ENCODE measurements at regions not wholly inside any gene's neighbourhood (a gene's known extent, or its start where the extent isn't known, plus 50 kb on each side); places are given as distances from the start of the nearest gene placed in this dataset.
"Not testable (repeated sequence)": the region's sequence is repeated elsewhere in the genome, so short reads cannot be mapped to it uniquely, and the experiment has no call there.

DNA sequence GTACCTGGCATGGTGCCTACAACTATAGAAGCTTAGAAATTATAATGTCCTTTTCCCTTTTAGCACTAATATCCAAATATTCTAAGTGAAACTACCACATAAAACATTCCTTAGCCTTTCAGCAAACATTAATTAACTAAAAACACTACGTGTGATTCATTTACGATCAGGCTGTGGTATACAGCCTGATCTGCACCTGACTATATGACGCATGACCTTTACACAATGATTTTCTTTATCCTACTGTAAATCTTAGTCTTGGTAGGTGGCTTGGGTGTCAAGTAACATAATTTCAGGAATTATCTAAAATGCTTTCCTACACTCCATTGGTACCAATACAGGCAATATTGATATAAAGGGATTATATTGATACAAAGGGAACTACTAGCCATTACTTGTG is 686.7 kb downstream of the DTWD2 start:
- no peaks in the 10 kb centered on the region for H3K4me1 ChIP-seq
- intact Hi-C loops (cut with DNase I; ENCODE audit: low total_unique reads): no loop called here
- no peak for DNase-seq
- H3K9me3 ChIP-seq: no peaks in the 10 kb centered on the region
- 67 to 89% (median 74%) methylated on average over 3 of the region's 3 CpGs for WGBS, 5 donors
- no peaks in the 10 kb centered on the region for H3K27me3 ChIP-seq
- TF ChIP-seq POLR2AphosphoS5 (IDR thresholded peaks at IDR 0.05) (no peak), EP300 (IDR thresholded peaks at IDR 0.05) (no peak), POLR2A (IDR thresholded peaks at IDR 0.05) (no peak)
- TF ChIP-seq, protein P1, sequence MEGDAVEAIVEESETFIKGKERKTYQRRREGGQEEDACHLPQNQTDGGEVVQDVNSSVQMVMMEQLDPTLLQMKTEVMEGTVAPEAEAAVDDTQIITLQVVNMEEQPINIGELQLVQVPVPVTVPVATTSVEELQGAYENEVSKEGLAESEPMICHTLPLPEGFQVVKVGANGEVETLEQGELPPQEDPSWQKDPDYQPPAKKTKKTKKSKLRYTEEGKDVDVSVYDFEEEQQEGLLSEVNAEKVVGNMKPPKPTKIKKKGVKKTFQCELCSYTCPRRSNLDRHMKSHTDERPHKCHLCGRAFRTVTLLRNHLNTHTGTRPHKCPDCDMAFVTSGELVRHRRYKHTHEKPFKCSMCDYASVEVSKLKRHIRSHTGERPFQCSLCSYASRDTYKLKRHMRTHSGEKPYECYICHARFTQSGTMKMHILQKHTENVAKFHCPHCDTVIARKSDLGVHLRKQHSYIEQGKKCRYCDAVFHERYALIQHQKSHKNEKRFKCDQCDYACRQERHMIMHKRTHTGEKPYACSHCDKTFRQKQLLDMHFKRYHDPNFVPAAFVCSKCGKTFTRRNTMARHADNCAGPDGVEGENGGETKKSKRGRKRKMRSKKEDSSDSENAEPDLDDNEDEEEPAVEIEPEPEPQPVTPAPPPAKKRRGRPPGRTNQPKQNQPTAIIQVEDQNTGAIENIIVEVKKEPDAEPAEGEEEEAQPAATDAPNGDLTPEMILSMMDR (IDR thresholded peaks at IDR 0.05): no peak
- no peak overlapping the region for H3K4me3 ChIP-seq
- H3K36me3 ChIP-seq: no peaks in the 10 kb centered on the region
- H3K27ac ChIP-seq: no peak overlapping the region

DNA sequence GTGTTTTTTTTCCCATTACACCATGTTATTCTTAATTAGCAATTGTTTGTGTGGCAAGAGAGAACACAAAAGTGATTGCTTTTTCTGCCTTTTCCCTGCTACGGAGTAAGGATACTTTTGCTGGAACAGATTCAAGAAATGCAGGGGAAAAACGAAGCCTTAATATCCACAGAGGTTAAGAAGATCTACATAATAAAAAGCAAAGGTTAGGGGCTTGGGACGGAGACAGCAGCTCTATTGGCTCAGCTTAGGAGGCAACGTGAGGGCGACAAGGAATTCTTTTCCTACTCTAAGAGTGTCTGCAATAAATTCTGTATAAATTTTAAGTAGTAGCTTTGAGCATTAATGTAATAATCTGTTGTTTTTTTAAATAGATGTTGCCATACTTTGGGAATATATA is 693.3 kb downstream of the DTWD2 start:
- H3K36me3 ChIP-seq: no peaks in the 10 kb centered on the region
- WGBS, 5 donors: 51 to 59% (median 53%) methylated on average over 5 of the region's 5 CpGs
- H3K9me3 ChIP-seq: no peaks in the 10 kb centered on the region
- TF ChIP-seq, protein P1 (IDR thresholded peaks at IDR 0.05): no peak
- TF ChIP-seq POLR2A (IDR thresholded peaks at IDR 0.05) (no peak), POLR2AphosphoS5 (IDR thresholded peaks at IDR 0.05) (no peak)
- H3K27me3 ChIP-seq: no peaks in the 10 kb centered on the region
- H3K4me3 ChIP-seq: no peak overlapping the region
- no peak for DNase-seq
- intact Hi-C loops (cut with DNase I; ENCODE audit: low total_unique reads): no loop called here
- no peaks in the 10 kb centered on the region for H3K4me1 ChIP-seq
- no peak overlapping the region for H3K27ac ChIP-seq

DNA sequence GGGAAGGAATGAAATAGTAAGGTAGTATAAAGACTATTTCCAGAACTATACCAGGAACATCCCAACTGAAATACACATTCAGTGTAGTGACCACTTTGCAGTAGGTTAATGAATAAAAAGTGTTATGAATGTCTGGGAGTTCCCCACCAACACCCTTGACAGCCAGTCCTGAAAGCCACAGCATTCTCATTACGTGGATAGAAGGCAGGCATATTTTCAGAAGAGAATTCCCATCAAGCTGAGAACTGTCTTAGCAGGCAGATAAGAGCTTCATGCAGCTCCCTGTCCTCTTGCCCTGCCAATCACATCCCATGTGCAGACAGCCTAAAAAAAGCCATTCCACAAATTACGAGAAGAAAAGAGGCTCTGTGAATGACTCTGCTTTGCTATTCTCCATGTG is 695.0 kb downstream of the DTWD2 start:
- Histone ChIP-seq H3K4me3 (no peak overlapping the region), H3K27me3 (no peaks in the 10 kb centered on the region), H3K9me3 (no peaks in the 10 kb centered on the region), H3K4me1 (no peaks in the 10 kb centered on the region), H3K36me3 (no peaks in the 10 kb centered on the region), H3K27ac (no peak overlapping the region)
- WGBS, 5 donors: 66 to 84% (median 71%) methylated on average over 2 of the region's 2 CpGs
- intact Hi-C loops (cut with DNase I; ENCODE audit: low total_unique reads): no loop called here
- DNase-seq: no peak
- TF ChIP-seq POLR2A (IDR thresholded peaks at IDR 0.05) (no peak), EP300 (IDR thresholded peaks at IDR 0.05) (no peak), POLR2AphosphoS5 (IDR thresholded peaks at IDR 0.05) (no peak)
- TF ChIP-seq, protein P1 (IDR thresholded peaks at IDR 0.05): no peak

DNA sequence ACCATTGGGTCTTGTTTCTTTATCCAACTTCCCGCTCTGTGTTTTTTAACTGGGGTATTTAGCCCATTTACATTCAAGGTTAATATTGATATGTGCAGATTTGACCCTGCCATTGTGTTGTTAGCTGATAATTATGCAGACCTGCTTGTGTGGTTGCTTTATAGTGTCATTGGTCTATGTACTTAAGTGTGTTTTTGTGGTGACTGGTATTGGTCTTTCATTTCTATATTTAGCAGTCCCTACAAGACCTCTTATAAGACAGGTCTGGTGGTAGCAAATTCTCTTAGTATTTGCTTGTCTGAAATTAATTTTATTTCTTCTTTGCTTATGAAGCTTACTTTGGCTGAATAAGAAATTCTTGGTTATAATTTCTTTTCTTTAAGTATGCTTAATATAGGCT is 698.1 kb downstream of the DTWD2 start:
- intact Hi-C loops (cut with DNase I; ENCODE audit: low total_unique reads): no loop called here
- TF ChIP-seq EP300 (IDR thresholded peaks at IDR 0.05) (no peak), POLR2AphosphoS5 (IDR thresholded peaks at IDR 0.05) (no peak), POLR2A (IDR thresholded peaks at IDR 0.05) (no peak)
- TF ChIP-seq, protein P1 (IDR thresholded peaks at IDR 0.05): no peak
- 41 to 97% (median 89%) methylated on average over 1 of the region's 1 CpG for WGBS, 5 donors

DNA sequence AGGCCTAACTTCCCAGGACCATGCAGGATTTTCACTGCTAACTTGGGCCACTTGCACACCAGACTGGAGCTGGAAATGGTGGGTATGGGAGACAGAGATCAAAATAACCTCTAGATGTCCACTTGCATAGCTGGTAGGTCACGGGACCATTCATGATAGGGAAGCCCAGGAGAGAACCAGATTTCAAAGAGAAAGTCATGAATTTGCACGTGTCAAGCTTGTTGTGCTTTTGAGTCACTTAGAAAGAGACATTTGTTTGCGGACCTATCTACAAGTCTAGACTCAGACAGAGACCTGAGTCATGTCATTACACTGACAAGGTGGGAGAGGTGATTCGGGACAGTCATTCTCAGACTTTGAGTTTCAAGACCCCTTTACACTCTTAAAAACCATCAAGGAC is 704.1 kb downstream of the DTWD2 start:
- H3K27ac ChIP-seq; intact Hi-C loops (cut with DNase I; ENCODE audit: low total_unique reads); DNase-seq; H3K27me3 ChIP-seq; H3K4me3 ChIP-seq; H3K36me3 ChIP-seq; H3K4me1 ChIP-seq; H3K9me3 ChIP-seq: not testable (repeated sequence)
- 60 to 90% (median 76%) methylated on average over 4 of the region's 4 CpGs for WGBS, 5 donors

More for the DNA sequence above, 698.1 kb downstream of the DTWD2 start:
- no peaks in the 10 kb centered on the region for H3K27me3 ChIP-seq
- H3K36me3 ChIP-seq: no peaks in the 10 kb centered on the region
- H3K27ac ChIP-seq: no peak overlapping the region
- no peaks in the 10 kb centered on the region for H3K4me1 ChIP-seq
- H3K9me3 ChIP-seq: no peaks in the 10 kb centered on the region
- H3K4me3 ChIP-seq: no peak overlapping the region
- no peak for DNase-seq

DNA sequence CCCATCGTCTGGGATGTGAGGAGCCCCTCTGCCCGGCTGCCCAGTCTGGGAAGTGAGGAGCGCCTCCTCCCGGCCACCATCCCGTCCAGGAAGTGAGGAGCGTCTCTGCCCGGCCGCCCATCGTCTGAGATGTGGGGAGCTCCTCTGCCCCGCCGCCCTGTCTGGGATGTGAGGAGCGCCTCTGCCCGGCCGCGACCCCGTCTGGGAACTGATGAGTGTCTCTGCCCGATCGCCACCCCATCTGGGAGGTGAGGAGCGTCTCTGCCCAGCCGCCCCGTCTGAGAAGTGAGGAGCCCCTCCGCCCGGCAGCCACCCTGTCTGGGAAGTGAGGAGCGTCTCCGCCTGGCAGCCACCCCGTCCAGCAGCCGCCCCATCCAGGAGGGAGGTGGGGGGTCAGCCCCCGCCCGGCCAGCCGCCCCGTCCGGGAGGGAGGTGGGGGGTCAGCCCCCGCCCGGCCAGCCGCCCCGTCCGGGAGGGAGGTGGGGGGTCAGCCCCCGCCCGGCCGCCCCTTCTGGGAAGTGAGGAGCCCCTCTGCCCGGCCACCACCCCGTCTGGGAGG is 705.8 kb downstream of the DTWD2 start:
- H3K27ac ChIP-seq; H3K27me3 ChIP-seq; H3K9me3 ChIP-seq; DNase-seq; intact Hi-C loops (cut with DNase I; ENCODE audit: low total_unique reads); H3K36me3 ChIP-seq; H3K4me3 ChIP-seq; H3K4me1 ChIP-seq: not testable (repeated sequence)
- 93 to 96% (median 95%) methylated on average over 10 to 31 of the region's 42 CpGs for WGBS, 5 donors
